ENCODE measurements at regions not wholly inside any gene's neighbourhood (a gene's known extent, or its start where the extent isn't known, plus 50 kb on each side); places are given as distances from the start of the nearest gene placed in this dataset.

- TF ChIP-seq POLR2A (IDR thresholded peaks at IDR 0.05; ENCODE audit: low read depth, low read length): no peak
- TF ChIP-seq SPI1 (IDR thresholded peaks at IDR 0.05; ENCODE audit: low read depth, low read length): no peak
- TF ChIP-seq POLR2AphosphoS5 (IDR thresholded peaks at IDR 0.05; ENCODE audit: low read depth, low read length): no peak
These were observed 1333.5 kb upstream of the CADM2 start for GRCh38 chr3:83625261-83625660.

Data from GM12891 (cell line).